Hypothalamus (tissue), 51 donors: ENCODE measurements at regions not wholly inside any gene's neighbourhood (a gene's known extent, or its start where the extent isn't known, plus 50 kb on each side); places are given as distances from the start of the nearest gene placed in this dataset.

ENCODE experiments used
- DNase-seq, 51 donors: peaks; one replicate each; lab custom pipeline; 2025; lab: John Stamatoyannopoulos, UW

DNA sequence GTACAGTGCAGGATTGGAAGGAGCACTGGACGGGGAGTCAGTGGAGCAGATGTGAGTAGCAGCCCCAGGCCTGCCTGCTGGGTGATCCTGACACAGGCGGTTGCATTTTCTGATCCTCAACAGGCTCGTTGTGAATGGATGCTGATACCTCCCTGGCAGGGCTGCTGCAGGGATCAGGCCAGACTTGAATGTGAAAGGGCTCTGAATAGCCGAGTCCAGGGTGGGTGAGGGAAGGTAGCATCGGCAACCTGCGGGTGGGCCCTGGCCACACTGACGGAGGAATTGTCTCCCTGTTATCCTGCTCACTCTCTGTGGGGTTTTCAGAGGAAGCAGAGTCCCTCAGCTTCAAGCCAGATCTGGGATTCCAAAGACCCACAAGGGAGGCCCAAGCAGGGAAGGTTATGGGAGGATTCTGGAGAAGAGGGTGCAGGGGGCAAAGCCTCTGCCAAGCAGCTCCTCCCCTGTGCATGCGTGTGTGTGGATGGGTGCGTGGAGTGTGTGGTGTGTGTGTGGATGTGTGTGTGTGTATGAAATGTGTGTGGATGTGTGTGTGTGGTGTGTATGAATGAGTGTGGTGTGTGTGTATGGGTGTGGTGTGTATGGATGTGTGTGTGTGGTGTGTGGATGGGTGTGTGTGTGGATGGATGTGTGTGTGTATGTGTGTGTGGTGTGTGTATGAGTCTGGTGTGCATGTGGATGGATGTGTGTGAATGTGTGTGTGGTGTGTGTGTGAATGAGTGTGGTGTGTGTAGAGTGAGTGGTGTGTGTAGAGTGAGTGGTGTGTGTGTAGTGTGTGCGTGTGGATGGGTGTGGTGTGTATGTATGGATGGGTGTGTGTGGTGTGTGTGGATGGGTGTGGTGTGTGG is 100.3 kb downstream of the UBIAD1 start:
- no peak for DNase-seq

DNA sequence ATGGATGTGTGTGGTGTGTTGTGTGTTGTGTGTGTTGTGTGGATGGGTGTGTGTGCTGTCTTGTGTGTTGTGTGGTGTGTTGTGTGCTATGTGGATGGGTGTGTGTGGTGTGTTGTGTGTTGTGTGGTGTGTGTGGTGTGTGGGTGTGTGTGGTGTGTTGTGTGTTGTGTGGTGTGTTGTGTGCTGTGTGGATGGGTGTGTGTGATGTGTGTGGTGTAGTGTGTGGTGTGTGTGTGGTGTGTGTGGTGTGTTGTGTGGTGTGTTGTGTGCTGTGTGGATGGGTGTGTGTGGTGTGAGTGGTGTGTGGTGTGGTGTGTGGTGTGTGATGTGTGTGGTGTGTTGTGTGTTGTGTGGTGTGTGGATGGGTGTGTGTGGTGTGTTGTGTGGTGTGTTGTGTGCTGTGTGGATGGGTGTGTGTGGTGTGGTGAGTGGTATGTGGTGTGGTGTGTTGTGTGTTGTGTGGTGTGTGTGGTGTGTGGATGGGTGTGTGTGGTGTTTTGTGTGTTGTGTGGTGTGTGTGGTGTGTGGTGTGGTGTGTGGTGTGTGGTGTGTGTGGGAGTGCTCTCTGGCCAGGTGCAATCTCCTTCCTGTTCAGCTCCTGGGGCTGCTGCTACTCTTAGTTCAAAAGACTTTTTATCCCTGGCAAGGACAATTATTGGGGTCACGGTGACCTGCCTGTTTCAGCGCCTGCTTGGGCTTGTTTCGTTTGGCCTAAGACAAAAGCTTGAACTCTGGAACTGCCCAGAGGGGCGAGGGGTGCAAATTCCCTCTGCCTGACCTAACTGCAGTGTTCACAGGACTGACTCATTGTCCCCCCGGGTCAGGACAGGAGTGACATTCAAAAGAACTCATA is 101.1 kb downstream of the UBIAD1 start:
- no peak for DNase-seq

DNA sequence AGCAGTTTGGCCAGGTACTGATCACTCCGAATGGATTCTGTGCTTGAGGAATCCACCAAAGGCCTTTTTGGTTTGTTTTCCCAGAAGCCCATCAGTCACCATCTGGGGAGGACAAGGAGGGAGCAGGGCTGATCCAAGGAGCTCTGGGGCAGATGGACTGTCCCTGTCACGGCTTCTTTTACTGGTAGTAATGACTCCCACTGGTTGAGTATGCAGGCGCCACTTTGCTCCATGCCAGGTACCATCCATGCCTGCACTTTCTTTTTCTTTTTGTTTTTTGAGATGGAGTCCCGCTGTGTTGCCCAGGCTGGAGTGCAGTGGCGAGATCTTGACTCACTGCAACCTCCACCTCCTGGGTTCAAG is 101.7 kb downstream of the UBIAD1 start:
- DNase-seq = no peak

DNA sequence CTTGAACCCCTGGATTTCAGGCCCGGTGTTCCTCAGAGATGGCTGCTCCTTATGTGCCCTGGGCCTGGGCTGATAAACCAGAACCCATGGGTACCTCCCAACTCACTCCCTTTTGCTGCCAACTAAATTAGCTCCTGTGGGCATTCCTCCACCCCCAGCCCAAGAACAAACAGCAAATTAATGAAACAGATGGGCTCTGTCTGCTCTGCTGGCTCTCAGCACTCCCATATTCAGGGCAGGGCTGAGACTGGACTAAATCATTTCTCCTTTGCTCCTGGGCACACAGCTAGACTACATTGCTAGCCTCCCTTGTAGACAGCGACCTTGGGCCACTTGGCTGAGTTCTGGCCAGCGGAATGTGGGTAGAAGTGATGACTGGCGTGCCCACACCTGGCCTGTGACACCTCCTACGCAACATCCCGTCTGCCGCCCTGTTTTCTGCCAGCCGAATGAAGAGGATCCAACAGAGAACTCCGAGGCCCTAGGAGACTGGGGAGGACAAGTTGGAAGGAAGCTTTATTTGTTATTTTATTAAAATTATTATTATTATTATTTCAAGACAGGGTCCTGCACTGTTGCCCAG is 101.9 kb upstream of the DISP3 start:
- no peak for DNase-seq

DNA sequence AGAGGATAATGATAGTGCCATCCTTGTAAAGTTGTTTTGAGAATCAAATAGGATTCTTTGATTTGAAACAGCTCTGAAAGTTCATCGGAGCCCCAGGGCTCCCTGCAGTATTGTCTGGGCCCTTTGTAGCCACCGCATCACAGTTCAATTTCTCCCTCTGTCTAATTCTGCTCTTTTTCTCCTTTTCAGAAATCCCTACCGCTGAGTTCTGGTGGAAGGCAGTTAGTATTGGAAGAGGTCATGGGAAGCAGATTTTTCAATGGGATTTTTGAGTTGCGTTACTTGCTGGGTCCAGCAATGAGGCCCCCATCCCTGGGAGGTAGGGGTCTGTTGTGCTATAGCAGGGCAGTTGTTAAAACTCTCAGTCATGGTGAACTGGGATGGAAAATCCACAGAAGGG is 101.0 kb upstream of the DISP3 start:
- DNase-seq = no peak

DNA sequence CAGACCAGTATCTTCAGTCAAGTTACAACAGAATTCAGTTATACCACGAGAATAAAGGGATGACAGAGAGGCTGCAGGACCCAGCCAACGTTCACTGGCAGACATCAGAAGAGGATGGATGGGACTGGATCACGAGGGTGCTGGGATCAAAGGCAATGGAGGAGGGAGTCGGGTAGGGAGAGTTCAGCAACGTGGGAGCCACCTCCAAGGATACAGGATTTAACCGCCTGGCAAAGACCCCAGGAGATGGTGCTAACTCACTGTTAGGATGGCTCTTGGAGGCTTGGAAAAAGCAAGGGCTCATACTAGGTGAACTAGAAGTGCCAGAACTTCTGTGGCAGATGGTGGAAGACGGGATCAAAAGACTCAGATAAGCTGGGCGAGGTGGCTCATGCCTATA is 99.1 kb upstream of the DISP3 start:
- DNase-seq = no peak

DNA sequence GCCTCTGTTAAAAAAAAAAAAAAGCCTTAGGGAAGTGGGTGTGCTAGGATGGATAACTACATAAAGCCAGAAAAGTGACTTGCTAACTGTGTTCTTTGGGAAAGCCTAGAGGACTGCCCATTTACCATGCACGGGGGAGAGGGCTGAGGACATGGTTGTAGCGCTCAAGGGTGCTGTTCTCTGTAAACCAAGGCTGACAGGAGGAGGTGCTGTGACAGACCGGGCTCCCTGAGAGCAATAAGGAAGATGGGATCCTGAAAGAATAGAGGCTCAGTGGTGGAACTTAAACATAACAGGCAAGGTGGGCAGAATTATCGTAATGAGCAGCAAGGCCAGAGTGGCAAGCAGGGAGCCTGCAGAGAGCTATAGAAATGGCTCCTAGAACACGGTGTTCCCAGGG is 98.5 kb upstream of the DISP3 start:
- no peak for DNase-seq

DNA sequence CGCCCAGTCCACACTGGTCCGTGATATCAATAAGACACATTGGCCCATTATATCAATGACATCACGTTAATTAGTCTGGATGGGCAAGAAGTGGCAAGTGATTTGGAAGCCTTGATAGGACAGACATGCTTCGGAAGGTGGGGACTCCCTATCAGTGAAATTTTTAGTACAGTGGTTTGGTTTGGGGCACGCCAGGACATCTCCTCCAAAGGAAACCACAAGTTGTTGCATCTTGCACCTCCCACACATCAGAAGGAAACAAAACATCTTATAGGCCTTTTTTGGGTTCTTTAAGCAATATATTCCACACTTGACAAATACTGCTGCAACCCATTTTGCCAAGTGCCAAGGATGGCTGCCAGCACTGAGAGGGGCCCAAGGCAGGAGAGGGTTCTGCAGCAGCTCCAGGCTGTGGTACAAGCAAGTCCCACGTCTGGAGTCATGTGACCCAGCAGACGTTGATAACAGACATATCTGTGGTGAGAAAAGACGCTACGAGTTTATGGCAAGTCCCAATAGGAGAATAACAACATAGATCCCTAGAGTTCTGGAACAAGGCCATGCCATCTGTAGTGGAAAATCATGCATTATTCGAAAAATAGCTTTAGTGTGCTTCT is 95.3 kb upstream of the DISP3 start:
- peak in 1 of 51 donors; percentile 4 for DNase-seq

DNA sequence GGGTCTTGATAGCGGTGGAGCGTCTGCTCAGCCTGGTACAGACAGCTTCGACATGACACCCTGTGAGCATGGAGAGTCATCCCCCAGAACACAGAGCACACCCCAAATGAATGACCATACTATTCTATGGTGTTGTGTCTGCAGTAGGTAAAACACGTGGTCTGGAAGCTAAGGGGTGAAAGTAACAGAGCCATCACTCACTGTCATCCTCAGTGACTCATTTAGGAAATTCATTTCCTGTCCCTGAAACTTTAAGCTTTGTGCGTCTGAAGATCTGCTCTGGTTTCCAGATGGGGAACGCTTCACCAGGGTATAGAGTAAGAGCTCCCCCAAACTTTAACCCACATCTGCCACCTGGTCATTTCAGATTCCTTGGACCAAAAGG is 94.8 kb upstream of the DISP3 start:
- peak in 1 of 51 donors; percentile 31 for DNase-seq

DNA sequence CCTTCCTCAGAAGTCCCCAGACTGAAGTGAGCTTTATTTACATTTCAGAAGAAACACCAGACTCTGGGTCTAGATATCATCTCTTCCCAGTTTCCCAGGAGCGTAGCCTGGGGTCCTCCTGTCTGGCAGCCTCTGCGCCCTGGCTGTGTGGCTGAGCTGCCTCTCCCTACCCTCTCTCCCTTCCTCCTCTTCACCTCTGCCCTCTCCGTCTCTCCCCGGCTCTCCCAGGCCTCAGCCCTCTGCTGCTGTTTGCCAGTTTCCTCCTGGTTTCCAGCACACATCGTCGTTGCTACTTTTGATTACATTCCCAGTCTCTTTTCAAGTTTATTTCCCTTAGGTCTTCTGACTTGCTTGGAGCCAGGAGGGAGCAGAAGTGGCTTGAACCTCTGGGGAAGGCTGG is 91.1 kb upstream of the DISP3 start:
- no peak for DNase-seq

DNA sequence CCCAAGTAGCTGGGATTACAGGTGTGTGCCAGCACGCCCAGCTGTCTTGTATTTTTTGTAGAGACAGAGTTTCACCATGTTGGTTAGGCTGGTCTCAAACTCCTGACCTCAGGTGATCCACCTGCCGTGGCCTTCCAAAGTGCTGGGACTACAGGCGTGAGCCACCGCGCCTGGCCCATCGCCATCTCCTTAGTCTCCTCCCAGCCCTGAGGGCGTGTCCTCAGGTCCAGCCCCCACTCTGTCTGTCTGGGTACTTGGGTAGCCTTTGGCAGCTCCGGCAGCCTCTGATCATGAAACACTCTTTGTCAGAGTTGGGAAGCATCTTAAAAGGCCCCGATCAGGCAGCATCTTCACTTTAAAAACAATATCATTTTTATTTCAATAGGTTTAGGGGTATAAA is 90.3 kb upstream of the DISP3 start:
- DNase-seq = no peak

DNA sequence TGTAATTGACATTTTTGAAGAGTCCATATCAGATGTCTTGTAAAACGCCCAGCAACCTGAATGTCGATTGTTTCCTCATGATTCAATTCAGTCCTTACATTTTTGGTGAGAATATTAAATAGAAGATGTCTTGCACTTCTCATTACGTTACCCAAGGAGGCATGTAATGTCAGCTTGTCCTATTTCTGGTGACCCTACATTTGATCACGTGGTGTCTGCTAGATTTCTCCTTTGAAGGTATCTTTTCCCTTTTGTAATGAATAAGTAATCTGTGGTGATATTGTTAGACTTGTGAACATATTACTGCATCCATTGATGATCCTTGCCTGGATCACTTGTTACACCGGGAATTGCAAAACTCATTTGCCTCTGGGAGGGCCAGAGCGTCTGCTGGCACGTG is 87.6 kb upstream of the DISP3 start:
- DNase-seq = no peak

DNA sequence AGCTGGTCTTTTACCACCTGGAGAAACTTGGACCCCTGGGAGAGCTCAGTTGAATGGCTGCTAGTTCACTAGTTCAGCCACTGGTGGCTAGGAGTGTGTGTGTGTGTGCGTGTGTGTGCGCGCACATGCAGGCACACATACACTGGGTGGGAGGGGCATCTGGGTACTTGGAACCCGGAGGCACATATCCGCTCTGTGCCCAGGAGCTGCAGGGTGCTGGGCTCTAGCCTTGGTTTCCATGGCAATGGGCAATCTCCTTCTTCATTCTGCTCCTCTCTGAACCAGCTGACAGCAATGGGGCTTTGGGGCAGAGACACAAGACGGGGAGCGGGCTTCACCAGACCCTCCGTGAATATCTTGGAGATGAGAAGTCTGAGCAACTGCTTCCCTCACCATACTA is 87.1 kb upstream of the DISP3 start:
- DNase-seq = peak in 15 of 51 donors; percentile 2 to 36 (median 13)

DNA sequence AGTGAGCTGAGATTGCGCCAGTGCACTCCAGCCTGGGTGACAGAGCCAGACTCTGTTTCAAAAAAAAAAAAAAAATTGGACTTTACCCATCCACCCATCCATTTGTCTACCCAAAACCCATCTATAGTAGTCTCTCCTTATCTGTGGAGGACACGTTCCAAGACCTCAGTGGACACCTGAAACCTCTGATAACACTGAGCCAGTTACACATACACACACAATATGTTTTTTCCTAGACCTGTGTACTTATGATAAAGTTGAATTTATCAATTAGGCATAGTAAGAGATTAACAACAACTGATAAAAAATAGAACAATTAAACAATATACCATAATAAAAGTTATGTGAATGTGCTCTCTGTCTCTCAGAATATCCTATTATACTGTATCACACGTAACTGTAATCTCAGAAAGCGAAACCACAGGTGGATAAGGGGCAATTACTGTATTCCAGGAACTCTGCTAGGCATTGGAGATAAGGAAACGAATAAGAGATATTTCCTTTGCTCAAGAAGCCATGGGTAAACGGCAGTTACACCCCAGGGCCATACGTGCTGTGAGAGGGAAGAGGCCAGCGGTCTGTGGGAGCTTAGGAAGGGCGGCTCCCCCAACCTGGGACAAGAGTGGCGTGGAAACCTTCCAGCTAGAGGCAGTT is 84.2 kb upstream of the DISP3 start:
- no peak for DNase-seq

DNA sequence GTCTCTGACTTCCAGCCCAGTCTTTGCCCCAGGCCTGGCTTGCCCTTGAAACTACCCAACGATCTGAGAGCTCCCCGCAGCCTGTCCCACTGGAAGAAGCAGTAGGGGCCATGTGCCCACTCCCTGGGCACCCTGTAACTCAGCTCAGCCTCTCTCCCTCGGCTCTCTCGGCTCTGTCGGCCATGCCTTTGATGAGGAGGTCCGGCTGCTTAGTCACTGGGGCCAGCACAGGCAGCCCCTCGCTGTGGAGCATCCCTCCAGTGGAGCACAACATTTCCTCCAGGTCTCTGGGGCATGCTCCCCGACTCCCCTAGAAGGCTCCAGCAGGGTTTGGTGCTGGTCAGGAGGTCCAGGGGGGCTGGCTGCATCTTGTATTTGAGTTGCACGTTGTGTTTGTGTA is 83.3 kb upstream of the DISP3 start:
- no peak for DNase-seq

DNA sequence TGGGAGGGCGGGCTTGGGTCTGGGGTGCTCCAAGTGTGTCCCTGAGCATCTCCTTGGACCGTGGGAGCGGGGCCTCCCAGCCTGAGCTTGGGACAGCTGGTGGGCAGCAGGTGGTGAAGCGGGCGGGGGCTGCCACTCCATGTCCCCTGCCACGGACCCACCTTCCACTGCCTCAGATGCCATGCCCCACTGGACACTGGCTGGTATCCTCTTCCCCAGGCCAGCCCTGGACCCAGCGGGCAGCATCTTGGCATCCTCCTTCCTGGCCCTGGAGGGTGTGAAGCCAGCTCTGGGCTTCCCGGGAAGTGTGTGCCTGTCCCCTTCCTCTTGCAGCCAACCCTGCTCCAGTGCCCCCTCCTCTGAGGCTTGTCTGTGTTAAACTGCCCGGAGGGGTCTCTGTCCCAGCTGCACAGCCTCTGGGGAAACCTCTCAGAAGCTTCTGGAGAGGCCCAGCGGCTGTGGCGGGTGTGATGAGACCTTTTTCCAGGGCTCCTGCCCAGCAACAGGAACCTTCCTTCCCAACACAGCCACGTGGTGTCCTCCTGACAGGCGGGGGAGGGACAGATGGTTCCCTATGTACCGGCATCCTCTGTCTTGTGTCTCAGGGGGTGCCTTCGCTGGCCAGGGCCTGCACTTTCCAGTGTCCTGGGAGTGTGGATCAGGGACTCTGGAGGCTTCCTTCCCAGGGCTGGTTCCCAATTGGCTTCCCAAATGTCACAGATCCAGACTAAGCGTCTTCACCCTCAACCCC is 81.6 kb upstream of the DISP3 start:
- DNase-seq = no peak

DNA sequence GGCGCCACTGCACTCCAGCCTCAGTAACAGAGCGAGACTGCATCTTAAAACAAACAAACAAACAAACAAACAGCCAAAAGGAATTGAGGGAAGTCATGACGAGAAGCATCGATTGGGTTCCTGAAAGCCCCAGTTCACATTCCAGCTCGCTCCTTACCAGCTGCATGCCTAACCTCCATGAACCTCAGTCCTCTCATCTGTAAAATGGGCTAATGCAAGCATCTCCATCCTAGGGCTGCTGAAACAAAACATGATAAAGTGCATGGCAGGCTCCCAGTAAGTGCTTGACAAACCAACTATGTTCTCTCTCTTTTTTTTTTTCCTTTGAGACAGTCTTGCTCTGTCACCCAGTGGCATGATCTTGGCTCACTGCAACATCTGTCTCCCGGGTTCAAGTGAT is 79.7 kb upstream of the DISP3 start:
- no peak for DNase-seq

DNA sequence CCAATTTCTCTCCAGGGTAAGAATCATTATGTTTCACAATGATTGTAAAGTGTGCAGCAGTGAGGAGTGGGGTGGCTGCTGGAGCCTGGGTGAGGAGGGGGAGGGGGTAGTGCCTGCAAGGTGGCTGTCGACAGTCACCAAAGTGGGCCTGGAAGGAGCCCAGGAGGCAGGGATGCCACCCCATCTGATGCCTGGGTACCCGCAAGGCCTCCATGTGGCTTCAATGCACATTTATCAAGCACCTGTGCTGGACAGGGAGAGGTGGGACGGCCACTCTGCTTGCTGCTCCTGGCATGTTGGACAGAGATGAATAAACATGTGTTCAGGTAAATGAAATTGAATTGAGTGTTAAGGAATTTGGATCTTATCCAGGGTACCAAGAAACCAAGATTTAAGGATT is 78.8 kb upstream of the DISP3 start:
- DNase-seq = no peak

DNA sequence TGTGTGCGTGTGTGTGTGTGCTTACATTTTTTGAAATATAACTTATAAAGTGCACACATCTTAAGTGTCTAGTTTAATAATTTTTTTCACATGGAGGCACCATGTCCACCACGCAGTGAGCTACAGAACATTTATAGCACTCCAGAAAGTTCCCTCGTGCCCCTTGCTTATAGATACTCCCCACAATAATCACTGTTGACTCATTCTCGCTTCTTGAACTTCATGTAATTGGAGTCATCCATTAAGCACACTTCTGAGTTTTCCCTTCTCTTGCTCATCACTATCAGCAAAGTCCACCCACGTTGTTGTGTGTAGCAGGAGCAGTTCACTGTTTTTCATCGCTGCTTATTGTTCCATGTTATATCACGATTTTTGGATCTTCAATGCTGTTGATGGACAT is 78.4 kb upstream of the DISP3 start:
- DNase-seq = no peak

DNA sequence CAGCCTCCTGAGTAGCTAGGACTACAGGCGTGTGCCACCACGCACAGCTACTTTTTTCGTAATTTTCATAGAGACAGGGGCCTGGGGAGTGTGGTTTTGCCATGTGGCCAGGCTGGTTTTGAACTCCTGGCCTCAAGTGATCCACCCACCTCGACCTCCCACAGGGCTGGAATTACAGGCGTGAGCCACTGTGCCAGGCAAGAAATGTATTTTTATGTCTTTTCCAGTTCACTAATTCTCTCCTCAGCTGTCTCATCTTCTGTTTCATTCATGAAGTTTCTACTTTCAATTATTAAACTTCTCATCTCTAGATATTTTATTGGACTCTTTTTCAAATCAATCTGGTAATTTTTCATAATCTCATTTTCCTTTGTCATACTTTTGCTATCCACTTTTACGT is 72.1 kb upstream of the DISP3 start:
- DNase-seq = no peak
